A549 (cell line): ENCODE measurements at regions not wholly inside any gene's neighbourhood (a gene's known extent, or its start where the extent isn't known, plus 50 kb on each side); places are given as distances from the start of the nearest gene placed in this dataset.

Experiments
- ATAC-seq, 2 experiments: fragments of 200-7000 bp in 1 of 2; fragments of >200 bp in 1 of 2; cut with Nextera tagmentation in 1 of 2; cut with Tn5 transposase in 1 of 2; 3 replicates each; pipeline versions ENCODE4 v1.8.0 to v1.9.1; 2018 to 2020; ENCODE audit warnings: mild to moderate bottlenecking in 1 of 2, moderate library complexity in 1 of 2
- CTCF ChIA-PET: fragments of 300-600 bp; sonication (Branson Sonifier 250); formaldehyde crosslinking; extraction: SDS; loops from one replicate; lab custom pipeline; 2021; ENCODE audit warnings: antibody characterized with exemption, inconsistent platforms; lab: Yijun Ruan, JAX
- POLR2A ChIA-PET: fragments of 350-600 bp; formaldehyde crosslinking; extraction: SDS; loops from one replicate; lab custom pipeline; 2021; ENCODE audit warnings: antibody characterized with exemption, inconsistent platforms; lab: Yijun Ruan, JAX
- DNase-seq, 2 experiments: peaks; one replicate each; pipeline versions ENCODE4 v3.0.0 to v3.0.0-alpha.2; 2011 to 2016; ENCODE audit warnings: low read depth in 1 of 2, low spot score in 1 of 2
- FAIRE-seq: peaks from 2 replicates; lab custom pipeline; 2011; peaks lifted over from hg19 to GRCh38; lab: Jason Lieb, UNC
- H3K27ac ChIP-seq, 2 experiments: fragments of >200 bp; sonication (Bioruptor Twin); formaldehyde crosslinking; 3 replicates each; pipeline ENCODE4 v1.5.1; 2016 to 2017
- H3K4me1 ChIP-seq: fragments of >200 bp; sonication (Bioruptor Twin); formaldehyde crosslinking; 3 replicates; pipeline ENCODE4 v1.6.1; 2016
- H3K4me2 ChIP-seq: fragments of >200 bp; sonication (Bioruptor Twin); formaldehyde crosslinking; 3 replicates; pipeline ENCODE4 v1.6.1; 2016
- H3K4me3 ChIP-seq: fragments of >200 bp; sonication (Bioruptor Twin); formaldehyde crosslinking; 3 replicates; pipeline ENCODE4 v1.5.1; 2016
- H3K9me3 ChIP-seq: fragments of >200 bp; sonication (Bioruptor Twin); formaldehyde crosslinking; 3 replicates; pipeline ENCODE4 v1.6.1; 2016
- CBX8 ChIP-seq: fragments of 200-600 bp; sonication (generic); IDR thresholded peaks from 2 replicates; pipeline ENCODE4 v1.6.1; 2016
- JUNB ChIP-seq: fragments of >200 bp; sonication (Bioruptor Twin); formaldehyde crosslinking; IDR thresholded peaks from 2 replicates; pipeline ENCODE4 v1.6.1; 2016
- MAFK ChIP-seq: fragments of 450-650 bp; IDR thresholded peaks from 2 replicates; pipeline ENCODE4 v1.6.1; 2014; ENCODE audit not compliant: partially characterized antibody
- MYC ChIP-seq: IDR thresholded peaks from 2 replicates; pipeline ENCODE4 v1.6.1; 2012; ENCODE audit warnings: mild to moderate bottlenecking, inconsistent platforms, low read length, improper control_type of control experiment, borderline replicate concordance
- RNF2 ChIP-seq: fragments of 200-600 bp; sonication (generic); IDR thresholded peaks from 2 replicates; pipeline ENCODE4 v1.6.1; 2016; ENCODE audit warnings: low read depth, mild to moderate bottlenecking, antibody characterized with exemption, moderate library complexity, borderline replicate concordance
- SMC3 ChIP-seq: fragments of >200 bp; sonication (Bioruptor Twin); formaldehyde crosslinking; IDR thresholded peaks from 3 replicates; pipeline ENCODE4 v1.6.1; 2018; ENCODE audit warnings: inconsistent platforms
- WGBS: methylation state at CpG from one replicate; pipeline ENCODE4 v1.1.6; 2017; ENCODE audit errors: missing lambda C conversion rate; 5-methylcytosine and 5-hydroxymethylcytosine counted together
- small RNA-seq, 6 experiments: library from RNA; depleted of rRNA; stranded (forward); fragments of <200 nt; gene quantifications; one replicate each; pipeline ENCODE3, GENCODE V24; 2012
- TF ChIP-seq, protein P1 (sequence below): IDR thresholded peaks from 2 replicates; pipeline ENCODE4 v1.6.1; 2012
- TF ChIP-seq, protein P2 (sequence below): IDR thresholded peaks from 2 replicates; pipeline ENCODE4 v1.6.1; 2012; ENCODE audit warnings: low read depth, borderline replicate concordance
- TF ChIP-seq, protein P3 (sequence below): fragments of >200 bp; sonication (Bioruptor Twin); formaldehyde crosslinking; IDR thresholded peaks from 3 replicates; pipeline ENCODE4 v1.6.1; 2016

DNA sequence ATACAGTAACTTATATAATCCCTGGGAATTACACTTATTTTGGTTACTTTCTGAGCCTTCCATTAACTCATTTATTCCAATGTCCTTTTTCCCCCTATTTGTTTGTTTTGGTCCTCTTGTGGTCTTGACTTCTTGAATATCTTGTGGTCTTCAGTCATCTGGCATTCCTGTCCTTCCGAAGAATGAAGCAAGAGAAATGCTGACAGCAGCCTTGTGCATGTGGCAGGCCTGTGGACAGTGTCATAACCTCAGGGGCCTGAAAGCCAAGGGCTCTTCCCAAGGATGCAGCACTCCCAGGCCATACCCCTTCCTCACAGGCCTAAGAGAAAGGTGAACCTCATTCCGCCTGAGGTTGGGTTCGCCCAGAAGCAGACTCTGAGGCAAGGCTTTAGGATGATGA is 470.2 kb downstream of the DISC1 start:
- no peaks in the 10 kb centered on the region for H3K4me1 ChIP-seq
- no peak overlapping the region for H3K4me2 ChIP-seq
- no peak for TF ChIP-seq MAFK
- TF ChIP-seq, protein P1, sequence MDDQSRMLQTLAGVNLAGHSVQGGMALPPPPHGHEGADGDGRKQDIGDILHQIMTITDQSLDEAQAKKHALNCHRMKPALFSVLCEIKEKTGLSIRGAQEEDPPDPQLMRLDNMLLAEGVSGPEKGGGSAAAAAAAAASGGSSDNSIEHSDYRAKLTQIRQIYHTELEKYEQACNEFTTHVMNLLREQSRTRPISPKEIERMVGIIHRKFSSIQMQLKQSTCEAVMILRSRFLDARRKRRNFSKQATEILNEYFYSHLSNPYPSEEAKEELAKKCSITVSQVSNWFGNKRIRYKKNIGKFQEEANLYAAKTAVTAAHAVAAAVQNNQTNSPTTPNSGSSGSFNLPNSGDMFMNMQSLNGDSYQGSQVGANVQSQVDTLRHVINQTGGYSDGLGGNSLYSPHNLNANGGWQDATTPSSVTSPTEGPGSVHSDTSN, result no peak
- TF ChIP-seq MYC, result no peak
- TF ChIP-seq, protein P2, sequence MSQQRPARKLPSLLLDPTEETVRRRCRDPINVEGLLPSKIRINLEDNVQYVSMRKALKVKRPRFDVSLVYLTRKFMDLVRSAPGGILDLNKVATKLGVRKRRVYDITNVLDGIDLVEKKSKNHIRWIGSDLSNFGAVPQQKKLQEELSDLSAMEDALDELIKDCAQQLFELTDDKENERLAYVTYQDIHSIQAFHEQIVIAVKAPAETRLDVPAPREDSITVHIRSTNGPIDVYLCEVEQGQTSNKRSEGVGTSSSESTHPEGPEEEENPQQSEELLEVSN, result no peak
- TF ChIP-seq SMC3, result no peak
- TF ChIP-seq CBX8, result no peak
- no peak for TF ChIP-seq RNF2
- no peak for TF ChIP-seq JUNB
- TF ChIP-seq, protein P3, sequence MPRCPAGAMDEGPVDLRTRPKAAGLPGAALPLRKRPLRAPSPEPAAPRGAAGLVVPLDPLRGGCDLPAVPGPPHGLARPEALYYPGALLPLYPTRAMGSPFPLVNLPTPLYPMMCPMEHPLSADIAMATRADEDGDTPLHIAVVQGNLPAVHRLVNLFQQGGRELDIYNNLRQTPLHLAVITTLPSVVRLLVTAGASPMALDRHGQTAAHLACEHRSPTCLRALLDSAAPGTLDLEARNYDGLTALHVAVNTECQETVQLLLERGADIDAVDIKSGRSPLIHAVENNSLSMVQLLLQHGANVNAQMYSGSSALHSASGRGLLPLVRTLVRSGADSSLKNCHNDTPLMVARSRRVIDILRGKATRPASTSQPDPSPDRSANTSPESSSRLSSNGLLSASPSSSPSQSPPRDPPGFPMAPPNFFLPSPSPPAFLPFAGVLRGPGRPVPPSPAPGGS, result no peak
- H3K9me3 ChIP-seq, result no peaks in the 10 kb centered on the region
- ATAC-seq (no peak), FAIRE-seq (no peak), DNase-seq (no peak)
- CTCF ChIA-PET, result interaction anchor here (0.8 kb wide), 1 partner anchor 531 kb away, joined by 3 read pairs; no protein-coding TSS in a partner anchor
- WGBS, result 79% methylated on average over 3 of the region's 3 CpGs
- POLR2A ChIA-PET, result no interaction called here
- no peak overlapping the region for H3K27ac ChIP-seq
- H3K4me3 ChIP-seq, result no peak overlapping the region

Small RNA genes in the stretch of these regions (small RNA-seq; reads per million reads assigned to genes)
- gene BX323014.1 (0 reads per million in 6 experiments), gene RN7SL299P (0 reads per million in 6 experiments)
